Keratinocyte (primary cell): ENCODE measurements at regions not wholly inside any gene's neighbourhood (a gene's known extent, or its start where the extent isn't known, plus 50 kb on each side); places are given as distances from the start of the nearest gene placed in this dataset.
"Not testable (repeated sequence)": the region's sequence is repeated elsewhere in the genome, so short reads cannot be mapped to it uniquely, and the experiment has no call there.

Experiments
- DNase-seq: peaks from one replicate; pipeline ENCODE4 v3.0.0-alpha.2; 2011; ENCODE audit warnings: low read depth, missing footprints, low spot score
- FAIRE-seq: peaks from 2 replicates; lab custom pipeline; 2011; peaks lifted over from hg19 to GRCh38; lab: Jason Lieb, UNC
- H2AFZ ChIP-seq: 2 replicates; pipeline ENCODE4 v1.6.0; 2012; ENCODE audit warnings: low read length, control low read depth, inconsistent platforms; ENCODE audit not compliant: control insufficient read depth
- H3K27ac ChIP-seq: 2 replicates; pipeline ENCODE4 v1.5.1; 2011; ENCODE audit warnings: low read length; ENCODE audit not compliant: control insufficient read depth, insufficient read depth
- H3K27me3 ChIP-seq: 3 replicates; pipeline ENCODE4 v1.6.0; 2011; ENCODE audit warnings: low read length; ENCODE audit not compliant: control insufficient read depth, insufficient read depth; ENCODE audit errors: extremely low read depth
- H3K36me3 ChIP-seq, 2 experiments: 2 replicates in 1 of 2; 3 replicates in 1 of 2; pipeline ENCODE4 v1.5.1; 2011; ENCODE audit warnings: low read length in 2 of 2, mild to moderate bottlenecking in 1 of 2; ENCODE audit not compliant: control insufficient read depth in 2 of 2, insufficient read depth in 2 of 2; ENCODE audit errors: extremely low read depth in 1 of 2
- H3K4me1 ChIP-seq: 3 replicates; pipeline ENCODE4 v1.5.1; 2011; ENCODE audit warnings: low read length; ENCODE audit not compliant: control insufficient read depth, insufficient read depth; ENCODE audit errors: extremely low read depth
- H3K4me2 ChIP-seq: 3 replicates; pipeline ENCODE4 v1.6.0; 2011; ENCODE audit warnings: low read depth, low read length; ENCODE audit not compliant: control insufficient read depth, insufficient read depth; ENCODE audit errors: extremely low read depth
- H3K4me3 ChIP-seq, 3 experiments: fragments of 200-600 bp in 1 of 3; sonication (generic) in 1 of 3; 2 replicates in 2 of 3; 3 replicates in 1 of 3; pipeline ENCODE4 v1.5.1; 2011 to 2016; ENCODE audit warnings: low read length in 3 of 3, mild to moderate bottlenecking in 3 of 3, control low read depth in 2 of 3, inconsistent platforms in 1 of 3, low read depth in 1 of 3, mixed read lengths in 1 of 3, mixed run types in 1 of 3, moderate library complexity in 1 of 3; ENCODE audit not compliant: control insufficient read depth in 2 of 3, insufficient read depth in 2 of 3; ENCODE audit errors: extremely low read depth in 1 of 3
- H3K79me2 ChIP-seq: 2 replicates; pipeline ENCODE4 v1.6.0; 2012; ENCODE audit warnings: low read length; ENCODE audit not compliant: control insufficient read depth, insufficient read depth
- H3K9ac ChIP-seq: 3 replicates; pipeline ENCODE4 v1.6.0; 2011; ENCODE audit warnings: low read length; ENCODE audit not compliant: control insufficient read depth, insufficient read depth; ENCODE audit errors: extremely low read depth
- H3K9me1 ChIP-seq: 3 replicates; pipeline ENCODE4 v1.6.0; 2011; ENCODE audit warnings: low read length; ENCODE audit not compliant: control insufficient read depth, insufficient read depth; ENCODE audit errors: extremely low read depth
- H3K9me3 ChIP-seq: 2 replicates; pipeline ENCODE4 v1.5.1; 2012; ENCODE audit warnings: low read depth, low read length; ENCODE audit not compliant: control insufficient read depth
- H4K20me1 ChIP-seq: 3 replicates; pipeline ENCODE4 v1.6.0; 2011; ENCODE audit warnings: low read length; ENCODE audit not compliant: control insufficient read depth, insufficient read depth; ENCODE audit errors: extremely low read depth
- dilution Hi-C: fragments of 300-500 bp; cut with MboI; formaldehyde crosslinking; loops from one replicate; pipeline ENCODE4 v1.7.0; 2020; ENCODE audit warnings: low sequenced_read_pairs; ENCODE audit not compliant: extremely low pct_ligation_motif_present

DNA sequence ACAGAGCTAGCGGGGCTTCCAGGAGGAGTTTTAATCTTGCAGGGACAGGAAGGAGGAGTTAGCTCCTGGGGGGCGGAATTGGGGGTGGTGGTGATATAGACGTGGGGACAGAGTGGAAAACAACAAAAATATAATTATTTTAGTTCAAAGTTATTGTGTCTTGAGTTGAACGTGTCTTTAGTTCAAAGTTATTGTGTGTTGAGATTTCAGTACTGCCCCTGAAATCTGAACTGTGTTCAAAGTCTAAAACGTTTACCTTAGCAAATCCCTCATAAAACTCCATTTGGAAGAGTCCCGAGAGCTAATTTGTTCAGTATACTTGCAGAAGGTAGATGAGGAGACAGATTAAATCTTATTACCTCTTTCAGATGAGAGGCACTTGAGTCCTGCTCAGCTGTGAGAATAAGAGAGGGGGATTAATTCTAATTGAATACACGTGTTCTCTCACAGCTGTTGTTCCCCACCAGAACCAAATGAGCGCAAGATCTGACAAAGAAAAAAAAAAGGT lies 132.4 kb upstream of the ALDH3B2 start:
- H3K27me3 ChIP-seq, H4K20me1 ChIP-seq, H3K4me1 ChIP-seq, dilution Hi-C loops, H3K9me3 ChIP-seq, H3K36me3 ChIP-seq, H3K4me3 ChIP-seq, H3K79me2 ChIP-seq, H2AFZ ChIP-seq, DNase-seq, H3K27ac ChIP-seq, H3K9me1 ChIP-seq, H3K9ac ChIP-seq, FAIRE-seq: not testable (repeated sequence)
- peak overlapping the region; percentile 60 for H3K4me2 ChIP-seq

DNA sequence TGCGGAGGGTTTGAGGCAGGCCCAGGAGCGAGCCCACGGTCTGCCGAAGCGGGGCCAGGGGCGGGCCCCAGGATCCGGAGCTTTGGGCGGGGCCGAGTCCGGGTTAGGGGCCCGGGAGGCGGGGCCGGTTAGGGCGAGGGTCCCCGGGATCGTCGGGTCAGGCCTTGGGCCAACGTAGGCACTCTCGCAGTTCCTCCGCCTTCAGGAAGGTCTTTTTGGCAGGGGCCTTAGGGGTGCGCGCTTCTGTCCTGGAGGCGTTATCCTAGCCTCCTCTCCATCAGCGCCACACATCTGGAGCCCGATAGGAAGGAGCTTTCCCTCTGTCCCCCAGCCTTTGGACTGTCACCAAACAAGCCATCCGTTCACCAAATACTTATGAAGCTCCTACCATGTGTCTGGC lies 131.8 kb upstream of the ALDH3B2 start:
- dilution Hi-C loops, H4K20me1 ChIP-seq, H3K4me1 ChIP-seq, H3K27me3 ChIP-seq, H3K79me2 ChIP-seq, DNase-seq, H3K9me1 ChIP-seq, H3K27ac ChIP-seq, FAIRE-seq, H3K36me3 ChIP-seq, H3K9me3 ChIP-seq: not testable (repeated sequence)
- peak overlapping the region; percentile 73 for H2AFZ ChIP-seq
- H3K9ac ChIP-seq, result peak overlapping the region; percentile 58
- peak overlapping the region; percentile 60 for H3K4me2 ChIP-seq
- peak overlapping the region; percentile 44 to 51 (median 51) for H3K4me3 ChIP-seq

DNA sequence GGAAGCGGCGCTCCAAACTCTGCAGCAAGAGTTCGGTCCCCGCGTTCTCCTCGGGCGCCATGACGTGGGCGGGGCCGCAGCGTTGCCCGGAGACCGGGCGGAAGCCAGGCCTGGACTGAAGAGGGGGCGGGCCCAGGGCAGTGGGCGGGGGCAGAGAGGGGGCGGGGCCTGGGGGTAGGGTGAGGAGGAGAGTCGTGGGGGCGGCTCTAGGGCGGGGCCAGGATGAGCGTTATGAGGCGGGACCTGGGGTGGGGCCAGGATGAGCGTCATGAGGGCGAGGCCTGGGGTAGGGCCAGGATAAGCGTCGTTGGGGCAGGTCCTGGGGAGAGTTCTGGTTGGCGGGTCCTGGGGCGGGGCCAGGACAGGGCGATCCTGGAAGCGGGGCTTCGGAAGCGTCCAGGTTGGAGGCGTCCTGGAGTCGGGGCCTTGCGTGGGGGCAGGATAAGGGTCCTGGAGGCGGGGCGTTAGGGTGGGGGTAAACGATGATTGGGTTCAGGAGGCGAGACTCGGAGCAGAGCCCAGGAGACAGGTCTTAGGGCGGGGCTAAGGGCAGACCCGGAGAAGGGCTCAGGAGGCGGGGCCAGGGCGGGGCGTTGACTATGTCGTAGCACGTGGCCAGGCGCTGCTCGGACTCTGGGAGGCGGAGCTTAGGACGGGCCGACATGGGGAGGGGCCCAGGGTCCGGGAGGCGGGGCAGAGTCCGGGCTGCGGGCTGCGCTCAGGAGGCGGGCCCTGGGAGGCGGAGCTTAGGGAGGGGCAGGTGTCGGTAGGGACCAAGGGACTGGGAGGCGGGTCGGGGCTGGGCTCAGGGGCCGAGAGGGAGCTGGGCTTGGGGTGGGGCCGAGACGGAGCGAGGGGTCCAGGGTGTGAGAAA lies 131.1 kb upstream of the ALDH3B2 start:
- H3K4me1 ChIP-seq, FAIRE-seq, H3K36me3 ChIP-seq, H4K20me1 ChIP-seq, H3K9me1 ChIP-seq, H3K27me3 ChIP-seq, dilution Hi-C loops, H3K9me3 ChIP-seq, H3K79me2 ChIP-seq: not testable (repeated sequence)
- H3K4me2 ChIP-seq, result peak overlapping the region; percentile 70
- H2AFZ ChIP-seq, result peak overlapping the region; percentile 76
- H3K9ac ChIP-seq, result peak overlapping the region; percentile 90
- H3K4me3 ChIP-seq, result peak overlapping the region; percentile 68 to 86 (median 72)
- DNase-seq, result peak; percentile 87
- H3K27ac ChIP-seq, result peak overlapping the region; percentile 82

DNA sequence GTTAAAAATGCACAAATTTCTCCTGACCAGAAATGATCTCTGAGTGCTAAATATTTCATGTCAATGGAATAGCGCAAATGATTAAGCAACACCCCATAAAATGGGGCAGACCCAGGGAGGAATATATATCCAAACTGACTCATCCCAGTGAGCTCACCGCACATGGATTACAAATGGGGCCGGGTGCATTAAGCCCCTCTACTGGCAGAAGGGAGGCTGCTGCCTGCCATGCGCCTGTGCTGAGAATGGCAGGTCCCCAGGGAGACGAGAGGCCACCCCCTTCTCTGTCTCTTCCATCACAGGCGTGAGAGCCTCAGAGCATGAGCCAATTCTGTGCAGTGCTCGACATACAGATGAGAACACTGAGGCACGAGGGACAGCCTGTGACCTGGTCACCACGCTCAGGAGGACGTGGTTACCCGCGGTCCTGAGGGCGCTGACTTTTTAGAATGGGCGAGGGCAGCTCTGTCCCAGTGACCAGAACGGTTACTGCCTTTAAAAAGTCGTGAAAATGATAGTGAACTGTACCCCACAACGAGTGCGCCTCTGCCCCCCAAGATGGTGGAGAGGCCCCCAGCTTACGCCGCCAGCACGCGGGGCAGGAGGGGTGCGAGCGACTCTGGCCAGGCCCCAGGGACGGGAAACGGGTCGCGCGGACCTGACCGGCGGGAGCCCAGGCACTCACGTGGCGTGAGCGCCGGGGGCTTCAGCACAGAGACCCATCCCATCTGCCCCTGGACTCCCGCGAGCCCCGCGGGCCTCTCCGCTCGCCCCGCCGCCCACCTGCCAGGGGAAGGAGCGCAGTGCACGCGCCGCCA lies 130.2 kb upstream of the ALDH3B2 start:
- H3K79me2 ChIP-seq, H3K27me3 ChIP-seq, DNase-seq, H3K9me3 ChIP-seq, dilution Hi-C loops, H4K20me1 ChIP-seq, FAIRE-seq, H3K9me1 ChIP-seq, H3K36me3 ChIP-seq, H3K4me1 ChIP-seq: not testable (repeated sequence)
- Histone ChIP-seq H3K4me3 (peak overlapping the region; percentile 68 to 86 (median 72)), H3K27ac (peak overlapping the region; percentile 82), H2AFZ (peak overlapping the region; percentile 76), H3K4me2 (peak overlapping the region; percentile 70), H3K9ac (peak overlapping the region; percentile 90)
